MM.1S (cell line): ENCODE measurements at regions not wholly inside any gene's neighbourhood (a gene's known extent, or its start where the extent isn't known, plus 50 kb on each side); places are given as distances from the start of the nearest gene placed in this dataset.

Experiments used
- CTCF ChIP-seq: fragments of 300-600 bp; sonication (generic); IDR thresholded peaks from 2 replicates; pipeline ENCODE4 v1.5.1; 2016; ENCODE audit warnings: antibody characterized with exemption, low read length, mixed read lengths
- EZH2 ChIP-seq: fragments of 300-600 bp; sonication (generic); optimal IDR thresholded peaks from 2 replicates; pipeline ENCODE3; 2017; ENCODE audit warnings: low read depth, mild to moderate bottlenecking, antibody characterized with exemption, low read length, mixed read lengths
- EZH2phosphoT487 ChIP-seq: fragments of 300-600 bp; sonication (generic); IDR thresholded peaks from 2 replicates; pipeline ENCODE4 v1.6.1; 2018; ENCODE audit warnings: antibody characterized with exemption, low read length

- TF ChIP-seq CTCF: no peak
- no peak for TF ChIP-seq EZH2
- TF ChIP-seq EZH2phosphoT487: no peak
These were observed 124.9 kb upstream of the ZNF608 start for GRCh38 chr5:124871303-124871702.
